ENCODE measurements at regions not wholly inside any gene's neighbourhood (a gene's known extent, or its start where the extent isn't known, plus 50 kb on each side); places are given as distances from the start of the nearest gene placed in this dataset.

- no peak for ATAC-seq
- Mint-ChIP-seq H3K9me3 (peaks cover 12% of the 10 kb centered on the region in 2 donors), H3K27me3 (ENCODE audit: low read depth in 2 of 2) (no peaks in the 10 kb centered on the region), H3K36me3 (no peaks in the 10 kb centered on the region), H3K4me1 (no peaks in the 10 kb centered on the region), H3K4me3 (no peak overlapping the region), H3K27ac (no peak overlapping the region)
- Histone ChIP-seq H3K27me3 (ENCODE audit: control insufficient read depth, insufficient read depth, low read length) (no peaks in the 10 kb centered on the region), H3K27ac (ENCODE audit: low read length) (no peak overlapping the region), H3K4me3 (ENCODE audit: low read length) (no peak overlapping the region), H3K4me1 (ENCODE audit: control insufficient read depth, insufficient read depth, low read length) (no peaks in the 10 kb centered on the region), H3K36me3 (ENCODE audit: control insufficient read depth, insufficient read depth, low read length) (no peaks in the 10 kb centered on the region), H3K9me3 (ENCODE audit: control insufficient read depth, insufficient read depth, low read length) (no peaks in the 10 kb centered on the region)
- DNase-seq: no peak
- intact Hi-C loops (cut with micrococcal nuclease): no loop called here
- no peak for TF ChIP-seq CTCF (IDR thresholded peaks at IDR 0.05)
These were observed 558.7 kb downstream of the RAB38 start for GRCh38 chr11:87616511-87616910.

- Histone ChIP-seq H3K4me3 (ENCODE audit: low read length) (no peak overlapping the region), H3K9me3 (ENCODE audit: control insufficient read depth, insufficient read depth, low read length) (no peaks in the 10 kb centered on the region), H3K4me1 (ENCODE audit: control insufficient read depth, insufficient read depth, low read length) (no peaks in the 10 kb centered on the region), H3K27ac (ENCODE audit: low read length) (no peak overlapping the region), H3K27me3 (ENCODE audit: control insufficient read depth, insufficient read depth, low read length) (no peaks in the 10 kb centered on the region), H3K36me3 (ENCODE audit: control insufficient read depth, insufficient read depth, low read length) (no peaks in the 10 kb centered on the region)
- TF ChIP-seq CTCF (IDR thresholded peaks at IDR 0.05): no peak
- Mint-ChIP-seq H3K27ac (no peak overlapping the region), H3K27me3 (ENCODE audit: low read depth in 2 of 2) (no peaks in the 10 kb centered on the region), H3K4me3 (no peak overlapping the region), H3K4me1 (no peaks in the 10 kb centered on the region), H3K9me3 (peaks cover 9 to 14% of the 10 kb centered on the region in 2 donors), H3K36me3 (no peaks in the 10 kb centered on the region)
- ATAC-seq (no peak), DNase-seq (no peak)
- intact Hi-C loops (cut with micrococcal nuclease): no loop called here
These were observed 566.6 kb downstream of the TMEM135 start for GRCh38 chr11:87604350-87604749.

- DNase-seq: no peak
- H3K27me3 Mint-ChIP-seq (ENCODE audit: low read depth in 2 of 2): no peaks in the 10 kb centered on the region
- Histone ChIP-seq H3K4me3 (ENCODE audit: low read length) (no peak overlapping the region), H3K27me3 (ENCODE audit: control insufficient read depth, insufficient read depth, low read length) (no peaks in the 10 kb centered on the region), H3K36me3 (ENCODE audit: control insufficient read depth, insufficient read depth, low read length) (no peaks in the 10 kb centered on the region), H3K4me1 (ENCODE audit: control insufficient read depth, insufficient read depth, low read length) (no peaks in the 10 kb centered on the region), H3K27ac (ENCODE audit: low read length) (no peak overlapping the region), H3K9me3 (ENCODE audit: control insufficient read depth, insufficient read depth, low read length) (no peaks in the 10 kb centered on the region)
- peaks cover 9 to 14% of the 10 kb centered on the region in 2 donors for H3K9me3 Mint-ChIP-seq
- no peak for TF ChIP-seq CTCF (IDR thresholded peaks at IDR 0.05)
- no peak overlapping the region for H3K4me3 Mint-ChIP-seq
- no peaks in the 10 kb centered on the region for H3K4me1 Mint-ChIP-seq
- H3K27ac Mint-ChIP-seq: no peak overlapping the region
- intact Hi-C loops (cut with micrococcal nuclease): no loop called here
- 90% methylated on average over 2 of the region's 2 CpGs for WGBS (ENCODE audit: insufficient coverage)
- H3K36me3 Mint-ChIP-seq: no peaks in the 10 kb centered on the region
- no peak for ATAC-seq
These were observed 566.2 kb downstream of the TMEM135 start for GRCh38 chr11:87603887-87604286.

- ATAC-seq (no peak), DNase-seq (no peak)
- no peak overlapping the region for H3K4me3 ChIP-seq (ENCODE audit: low read length)
- no peaks in the 10 kb centered on the region for H3K36me3 Mint-ChIP-seq
- H3K4me1 Mint-ChIP-seq: no peaks in the 10 kb centered on the region
- no peaks in the 10 kb centered on the region for H3K9me3 ChIP-seq (ENCODE audit: control insufficient read depth, insufficient read depth, low read length)
- no peaks in the 10 kb centered on the region for H3K27me3 Mint-ChIP-seq (ENCODE audit: low read depth in 2 of 2)
- H3K4me3 Mint-ChIP-seq: no peak overlapping the region
- no peaks in the 10 kb centered on the region for H3K27me3 ChIP-seq (ENCODE audit: control insufficient read depth, insufficient read depth, low read length)
- no peak overlapping the region for H3K27ac Mint-ChIP-seq
- TF ChIP-seq CTCF (IDR thresholded peaks at IDR 0.05): no peak
- H3K9me3 Mint-ChIP-seq: peaks cover 6 to 14% of the 10 kb centered on the region in 2 donors
- no peak overlapping the region for H3K27ac ChIP-seq (ENCODE audit: low read length)
- WGBS (ENCODE audit: insufficient coverage): 95% methylated on average over 1 of the region's 1 CpG
- no peaks in the 10 kb centered on the region for H3K36me3 ChIP-seq (ENCODE audit: control insufficient read depth, insufficient read depth, low read length)
- intact Hi-C loops (cut with micrococcal nuclease): no loop called here
- H3K4me1 ChIP-seq (ENCODE audit: control insufficient read depth, insufficient read depth, low read length): no peaks in the 10 kb centered on the region
These were observed 565.0 kb downstream of the TMEM135 start for GRCh38 chr11:87602776-87603175.

All from natural killer cell (primary cell).